ENCODE measurements at regions not wholly inside any gene's neighbourhood (a gene's known extent, or its start where the extent isn't known, plus 50 kb on each side); places are given as distances from the start of the nearest gene placed in this dataset.

DNA sequence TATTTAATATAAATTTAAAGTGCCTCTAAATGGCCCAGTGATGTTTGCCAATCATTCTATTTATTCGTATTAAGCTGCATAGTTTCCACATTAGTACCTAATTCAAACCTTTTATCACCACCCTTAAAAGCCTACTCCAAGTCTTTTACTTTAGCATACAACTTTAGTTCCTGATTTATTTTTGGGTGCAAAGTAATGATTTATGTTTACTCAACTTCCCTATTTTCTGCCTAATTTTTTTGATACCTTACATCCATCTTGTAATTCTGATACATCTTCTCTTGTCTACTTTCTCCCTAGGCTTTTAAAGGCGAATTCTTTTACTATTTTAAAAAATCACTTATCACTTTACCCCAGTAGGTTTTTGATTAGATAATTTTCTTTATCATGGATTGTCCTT, 2651.1 kb upstream of the PCDH20 start:
- WGBS, 2 donors, result 48 to 52% methylated on average over 2 of the region's 2 CpGs
- H3K27me3 ChIP-seq, result no peaks in the 10 kb centered on the region
- no peaks in the 10 kb centered on the region for H3K4me1 ChIP-seq
- TF ChIP-seq, protein P1, sequence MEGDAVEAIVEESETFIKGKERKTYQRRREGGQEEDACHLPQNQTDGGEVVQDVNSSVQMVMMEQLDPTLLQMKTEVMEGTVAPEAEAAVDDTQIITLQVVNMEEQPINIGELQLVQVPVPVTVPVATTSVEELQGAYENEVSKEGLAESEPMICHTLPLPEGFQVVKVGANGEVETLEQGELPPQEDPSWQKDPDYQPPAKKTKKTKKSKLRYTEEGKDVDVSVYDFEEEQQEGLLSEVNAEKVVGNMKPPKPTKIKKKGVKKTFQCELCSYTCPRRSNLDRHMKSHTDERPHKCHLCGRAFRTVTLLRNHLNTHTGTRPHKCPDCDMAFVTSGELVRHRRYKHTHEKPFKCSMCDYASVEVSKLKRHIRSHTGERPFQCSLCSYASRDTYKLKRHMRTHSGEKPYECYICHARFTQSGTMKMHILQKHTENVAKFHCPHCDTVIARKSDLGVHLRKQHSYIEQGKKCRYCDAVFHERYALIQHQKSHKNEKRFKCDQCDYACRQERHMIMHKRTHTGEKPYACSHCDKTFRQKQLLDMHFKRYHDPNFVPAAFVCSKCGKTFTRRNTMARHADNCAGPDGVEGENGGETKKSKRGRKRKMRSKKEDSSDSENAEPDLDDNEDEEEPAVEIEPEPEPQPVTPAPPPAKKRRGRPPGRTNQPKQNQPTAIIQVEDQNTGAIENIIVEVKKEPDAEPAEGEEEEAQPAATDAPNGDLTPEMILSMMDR (IDR thresholded peaks at IDR 0.05), result no peak
- ATAC-seq (no peak), FAIRE-seq (no peak), DNase-seq (no peak)
- no peak overlapping the region for H3K27ac ChIP-seq
- H3K36me3 ChIP-seq, result no peaks in the 10 kb centered on the region
- H3K4me3 ChIP-seq, result no peak overlapping the region
- no peaks in the 10 kb centered on the region for H3K9me3 ChIP-seq
- intact Hi-C loops (cut with DNase I), result no loop called here

DNA sequence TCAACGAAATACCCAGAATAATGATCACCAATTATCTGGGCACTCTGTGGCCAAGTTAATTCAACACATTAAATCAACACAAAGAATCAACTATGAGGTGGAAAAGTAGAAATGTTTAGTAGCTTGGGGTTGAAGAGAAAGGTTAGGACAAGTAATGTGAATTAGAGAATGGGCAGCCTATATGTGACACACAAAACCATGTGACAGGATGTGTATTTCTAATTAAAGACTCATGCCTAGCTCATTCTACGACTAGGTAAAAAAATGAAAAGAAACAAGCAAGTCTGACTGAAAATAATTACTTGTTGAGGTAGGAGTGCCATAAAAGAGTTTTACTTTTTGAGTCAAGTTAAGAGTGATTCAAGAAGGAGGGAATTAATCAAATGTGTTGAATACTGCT, 2646.0 kb upstream of the PCDH20 start:
- no peak overlapping the region for H3K27ac ChIP-seq
- DNase-seq, result no peak
- intact Hi-C loops (cut with DNase I), result no loop called here
- no peaks in the 10 kb centered on the region for H3K27me3 ChIP-seq
- H3K9me3 ChIP-seq, result no peaks in the 10 kb centered on the region
- H3K4me3 ChIP-seq, result no peak overlapping the region
- WGBS, 2 donors, result 47 to 55% methylated on average over 2 of the region's 2 CpGs
- no peaks in the 10 kb centered on the region for H3K36me3 ChIP-seq
- H3K4me1 ChIP-seq, result no peaks in the 10 kb centered on the region
- FAIRE-seq, result no peak
- TF ChIP-seq, protein P1 (IDR thresholded peaks at IDR 0.05), result no peak
- ATAC-seq, result no peak

DNA sequence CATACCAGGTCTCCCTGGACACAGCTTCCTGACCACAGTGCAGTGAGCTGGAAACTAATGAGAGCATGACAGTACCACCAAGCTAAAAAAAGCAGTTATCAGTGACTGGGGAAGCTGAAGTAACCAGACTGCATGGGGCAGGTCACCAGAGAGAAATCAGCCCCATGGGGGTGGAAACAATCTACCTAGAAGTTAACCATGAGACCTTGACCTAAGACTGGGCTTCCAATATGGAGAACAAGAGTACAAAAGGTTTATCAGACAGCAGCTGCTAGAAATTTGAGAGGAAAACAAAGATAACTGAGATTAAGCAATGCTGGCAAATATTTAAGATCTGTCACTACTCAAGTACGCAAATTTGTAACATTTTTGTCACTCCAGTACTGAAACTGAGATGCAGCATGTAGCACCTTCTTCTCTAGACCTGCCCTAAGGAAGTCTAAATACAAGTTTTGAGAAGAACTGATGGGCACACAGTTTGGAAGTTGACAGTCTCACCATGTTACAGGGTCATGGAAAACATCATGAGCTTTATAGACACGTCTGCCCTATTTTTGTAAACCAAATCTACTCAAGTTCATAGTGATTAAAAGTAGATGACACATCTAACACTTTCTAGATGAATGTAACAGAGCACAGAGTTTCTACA, 2641.8 kb upstream of the PCDH20 start:
- TF ChIP-seq, protein P1 (IDR thresholded peaks at IDR 0.05), result no peak
- Histone ChIP-seq H3K27ac (no peak overlapping the region), H3K9me3 (no peaks in the 10 kb centered on the region), H3K4me3 (no peak overlapping the region), H3K27me3 (no peaks in the 10 kb centered on the region), H3K4me1 (no peaks in the 10 kb centered on the region), H3K36me3 (no peaks in the 10 kb centered on the region)
- no peak for FAIRE-seq
- no peak for ATAC-seq
- 19 to 30% methylated on average over 2 of the region's 2 CpGs for WGBS, 2 donors
- intact Hi-C loops (cut with DNase I), result no loop called here
- no peak for DNase-seq

DNA sequence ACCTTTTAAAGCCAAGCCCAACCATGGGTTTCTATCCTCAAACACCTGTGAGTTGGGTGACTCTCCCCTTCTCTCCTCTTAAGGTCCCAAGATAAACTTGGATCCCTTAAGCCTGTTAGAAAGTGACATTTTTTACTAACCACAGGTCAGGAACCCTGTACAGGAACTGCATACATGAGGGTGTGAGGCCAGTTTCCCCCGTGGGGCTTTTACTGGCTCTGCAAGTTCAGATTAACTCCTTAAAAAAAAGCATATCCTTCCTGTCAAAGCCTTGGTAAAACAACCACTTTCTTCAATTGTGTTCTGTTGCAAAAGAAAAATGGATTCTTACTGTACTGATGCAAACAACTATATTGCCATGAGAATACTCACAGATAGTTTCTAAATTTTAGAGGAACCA, 2638.7 kb upstream of the PCDH20 start:
- WGBS, 2 donors, result 28 to 32% methylated on average over 1 of the region's 1 CpG
- DNase-seq (no peak), ATAC-seq (no peak), FAIRE-seq (no peak)
- no peaks in the 10 kb centered on the region for H3K36me3 ChIP-seq
- no peaks in the 10 kb centered on the region for H3K9me3 ChIP-seq
- H3K4me3 ChIP-seq, result no peak overlapping the region
- H3K27me3 ChIP-seq, result no peaks in the 10 kb centered on the region
- H3K27ac ChIP-seq, result no peak overlapping the region
- TF ChIP-seq, protein P1 (IDR thresholded peaks at IDR 0.05), result no peak
- intact Hi-C loops (cut with DNase I), result no loop called here
- no peaks in the 10 kb centered on the region for H3K4me1 ChIP-seq

DNA sequence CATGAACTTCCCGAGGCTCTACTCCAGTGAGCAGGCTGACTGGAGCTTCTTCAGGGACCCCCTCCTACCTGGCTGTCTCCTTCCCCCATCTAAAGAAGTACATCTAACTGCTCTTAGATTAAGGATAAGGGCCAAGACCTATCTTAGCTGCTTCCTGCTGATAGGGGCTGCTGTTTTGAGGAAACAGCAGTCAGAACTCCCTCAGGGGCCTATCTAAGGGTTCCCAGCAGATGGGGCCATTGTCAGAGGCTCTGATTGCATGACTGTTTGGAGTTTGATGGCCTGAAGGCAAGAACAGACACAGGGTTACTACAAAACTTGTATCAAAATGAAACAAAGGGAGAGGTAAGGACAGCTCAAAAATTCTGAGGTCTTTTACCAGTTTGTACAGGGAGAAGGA, 2636.9 kb upstream of the PCDH20 start:
- no peaks in the 10 kb centered on the region for H3K27me3 ChIP-seq
- no peaks in the 10 kb centered on the region for H3K4me1 ChIP-seq
- TF ChIP-seq, protein P1 (IDR thresholded peaks at IDR 0.05), result no peak
- ATAC-seq (no peak), FAIRE-seq (no peak), DNase-seq (no peak)
- H3K4me3 ChIP-seq, result no peak overlapping the region
- intact Hi-C loops (cut with DNase I), result no loop called here
- no peaks in the 10 kb centered on the region for H3K9me3 ChIP-seq
- no peak overlapping the region for H3K27ac ChIP-seq
- WGBS, 2 donors, result 44 to 46% methylated on average over 1 of the region's 1 CpG
- H3K36me3 ChIP-seq, result no peaks in the 10 kb centered on the region

Measured in pancreas (tissue), 10 donors.